ENCODE measurements at regions not wholly inside any gene's neighbourhood (a gene's known extent, or its start where the extent isn't known, plus 50 kb on each side); places are given as distances from the start of the nearest gene placed in this dataset.
A peak's percentile ranks its signal among the peaks of the same experiment; 100 is the strongest.
"Not testable (repeated sequence)": the region's sequence is repeated elsewhere in the genome, so short reads cannot be mapped to it uniquely, and the experiment has no call there.

GRCh38 chr6:86057293-86057980, 414.8 kb upstream of the SYNCRIP start:
- H3K4me1 Mint-ChIP-seq: peaks cover 12% of the 10 kb centered on the region in 2 experiments
- not testable (repeated sequence) for H4K8ac ChIP-seq (replicated peaks; ENCODE audit: insufficient read length, low read depth, low read length); H3K56ac ChIP-seq (ENCODE audit: insufficient read length, low read depth, low read length); H2BK20ac ChIP-seq (ENCODE audit: low read depth, low read length, poor library complexity, severe bottlenecking); H3K4me1 ChIP-seq (ENCODE audit: insufficient read depth, low read length); H2AK5ac ChIP-seq (ENCODE audit: insufficient read length, low read length); H3K27me3 Mint-ChIP-seq (ENCODE audit: low read depth); H2BK5ac ChIP-seq (ENCODE audit: insufficient read length, low read length); H3K23ac ChIP-seq (ENCODE audit: insufficient read length, low read depth, low read length); H2BK12ac ChIP-seq (ENCODE audit: insufficient read length, low read depth, low read length); H4K91ac ChIP-seq (ENCODE audit: insufficient read length, low read depth, low read length); H3K4ac ChIP-seq (ENCODE audit: low read depth, low read length); H3K23me2 ChIP-seq (ENCODE audit: insufficient read length, low read depth, low read length, poor library complexity, severe bottlenecking); H3K9me3 ChIP-seq (ENCODE audit: control insufficient read depth, low read depth, low read length); H3K79me2 ChIP-seq (ENCODE audit: insufficient read depth, low read length); H3T11ph ChIP-seq (ENCODE audit: low read length); H2BK120ac ChIP-seq (ENCODE audit: low read depth, low read length, poor library complexity, severe bottlenecking); H4K20me1 ChIP-seq (ENCODE audit: control insufficient read depth, insufficient read depth, insufficient read length); H2BK15ac ChIP-seq (ENCODE audit: low read depth, low read length); H3K79me1 ChIP-seq (ENCODE audit: insufficient read depth, low read depth, low read length, poor library complexity, severe bottlenecking); H3K27me3 ChIP-seq (ENCODE audit: insufficient read depth, low read length); H3K27ac ChIP-seq (ENCODE audit: insufficient read length, low read depth, low read length)
- peak overlapping the region in 2 of 3 experiments; percentile 93 to 98; a peak in 6 of 7 replicates for H3K27ac Mint-ChIP-seq
- Histone ChIP-seq H3K14ac (ENCODE audit: insufficient read depth, low read length) (peak overlapping the region; percentile 95; the same call in 1 of the 2 replicates), H2AFZ (ENCODE audit: low read length) (peak overlapping the region; percentile 23), H3K18ac (ENCODE audit: insufficient read length, low read depth, low read length) (peak overlapping the region; percentile 93), H3K4me2 (ENCODE audit: insufficient read depth, insufficient read length, low read length) (peak overlapping the region; percentile 54), H3K9ac (ENCODE audit: extremely low read depth, insufficient read length, low read length) (peak overlapping the region; percentile 37), H4K5ac (ENCODE audit: insufficient read length, low read depth, low read length) (peak overlapping the region; percentile 95)
- WGBS (ENCODE audit: extremely low coverage, insufficient read length, low lambda C conversion rate): no CpG with 5 or more reads among the region's 18 CpGs
- peak; percentile 65 for DNase-seq
- peak overlapping the region; percentile 68 to 69 for H3K4me3 Mint-ChIP-seq
- peaks cover 14 to 26% of the 10 kb centered on the region in 2 experiments for H3K9me3 Mint-ChIP-seq
- peaks cover 3 to 10% (median 5%) of the 10 kb centered on the region in 3 experiments; a peak in 5 of 7 replicates for H3K36me3 Mint-ChIP-seq (ENCODE audit: insufficient read depth in 1 of 3, low read depth in 3 of 3)
